NCI-H128 (cell line): ENCODE measurements at regions not wholly inside any gene's neighbourhood (a gene's known extent, or its start where the extent isn't known, plus 50 kb on each side); places are given as distances from the start of the nearest gene placed in this dataset.

Experiments used
- DNase-seq: peaks from one replicate; lab custom pipeline; 2025; ENCODE audit not compliant: unreplicated experiment; lab: John Stamatoyannopoulos, UW

DNA sequence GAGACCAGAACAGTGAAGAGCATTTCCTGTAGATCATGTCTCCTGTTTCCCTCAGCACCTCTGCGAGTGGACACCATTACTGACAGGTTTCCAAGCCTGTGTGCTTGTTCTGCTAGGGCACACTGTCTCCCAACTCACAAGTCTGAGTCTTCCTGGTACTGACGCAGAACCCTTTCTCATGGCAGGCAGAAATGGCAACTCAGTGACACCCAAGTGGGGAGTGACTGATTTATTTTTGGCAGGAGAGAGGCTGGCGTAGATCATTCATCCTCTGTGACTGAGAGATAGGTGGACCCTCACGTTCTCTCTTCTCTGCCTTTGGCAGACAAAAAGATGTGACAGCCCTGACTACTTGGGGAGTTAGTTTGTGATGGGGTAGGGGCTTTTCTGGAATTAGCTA lies 183.4 kb downstream of the RFC3 start:
- DNase-seq: no peak

DNA sequence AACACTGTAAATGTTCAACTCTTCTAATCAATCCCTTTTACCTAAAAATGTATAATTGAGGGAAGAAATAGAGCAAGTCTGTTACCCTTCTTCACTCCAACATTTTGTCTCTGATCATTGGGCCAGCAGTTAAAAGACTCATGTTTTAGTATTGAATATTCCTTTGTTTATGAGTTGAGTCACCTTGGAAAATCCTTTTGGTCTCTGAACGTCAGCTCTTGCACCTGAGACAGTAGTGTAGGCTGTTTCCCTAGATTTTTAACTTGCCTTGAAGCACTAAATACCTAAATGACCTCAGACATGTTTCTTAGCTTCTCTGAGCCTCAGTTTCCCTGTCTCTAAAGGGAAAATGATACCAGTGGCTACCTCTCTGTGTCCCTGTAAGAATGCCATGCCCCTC lies 184.2 kb downstream of the RFC3 start:
- no peak for DNase-seq

DNA sequence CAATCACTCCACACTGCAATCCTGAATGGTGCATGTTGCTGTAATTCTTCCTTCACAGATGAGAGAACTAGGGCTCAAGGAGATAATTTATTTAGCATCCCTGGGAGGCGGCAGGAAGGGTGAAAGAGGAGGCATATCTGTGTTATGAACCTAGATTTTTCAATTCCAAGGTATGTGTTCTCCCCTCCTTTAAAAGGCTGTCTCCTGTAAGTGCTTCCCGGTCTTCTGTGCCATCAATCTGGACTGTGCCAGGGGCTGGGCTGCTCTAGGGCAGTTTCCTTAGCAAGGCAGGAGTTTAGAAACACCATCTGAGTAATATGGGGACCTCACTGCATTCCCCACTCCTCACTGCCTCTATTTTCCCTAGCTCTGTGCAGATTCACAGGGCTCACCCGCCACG lies 185.0 kb downstream of the RFC3 start:
- no peak for DNase-seq

DNA sequence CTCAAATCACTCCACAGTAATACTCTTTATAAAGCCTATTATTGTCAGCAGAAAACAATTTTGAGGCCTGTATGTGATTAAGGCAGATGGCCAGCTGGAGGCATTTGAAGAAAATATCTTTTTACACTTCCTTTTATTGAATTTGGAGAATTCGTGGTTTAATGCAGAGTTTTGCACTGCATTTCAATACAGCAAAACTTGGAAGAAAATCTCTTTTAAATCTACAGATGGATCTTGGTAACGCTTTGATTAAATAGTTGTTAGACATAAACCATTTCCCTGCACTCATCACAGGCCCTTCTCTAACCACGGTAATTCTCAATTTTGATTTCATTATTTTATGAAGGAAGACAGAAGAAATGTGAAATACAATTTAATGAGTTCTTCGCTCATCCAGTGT lies 185.7 kb downstream of the RFC3 start:
- DNase-seq: no peak

DNA sequence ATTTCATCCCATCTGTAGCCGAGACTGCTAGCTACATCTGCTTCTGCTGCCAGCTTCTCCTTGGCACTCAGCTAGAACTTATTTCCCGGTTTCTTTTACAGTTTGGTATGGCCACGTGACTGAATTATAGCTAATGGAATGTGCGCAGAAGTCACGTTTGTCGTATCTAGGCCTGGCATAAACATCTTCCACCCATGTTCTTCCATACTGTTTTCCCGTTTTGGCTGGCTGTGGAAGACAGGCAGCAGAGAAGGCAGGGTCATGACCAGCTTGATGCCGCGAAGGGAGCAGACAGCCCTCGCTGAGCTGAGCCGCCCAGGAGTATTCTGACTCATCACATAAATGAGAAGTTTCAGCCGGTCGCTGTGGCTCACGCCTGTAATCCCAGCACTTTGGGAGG lies 186.7 kb downstream of the RFC3 start:
- no peak for DNase-seq

DNA sequence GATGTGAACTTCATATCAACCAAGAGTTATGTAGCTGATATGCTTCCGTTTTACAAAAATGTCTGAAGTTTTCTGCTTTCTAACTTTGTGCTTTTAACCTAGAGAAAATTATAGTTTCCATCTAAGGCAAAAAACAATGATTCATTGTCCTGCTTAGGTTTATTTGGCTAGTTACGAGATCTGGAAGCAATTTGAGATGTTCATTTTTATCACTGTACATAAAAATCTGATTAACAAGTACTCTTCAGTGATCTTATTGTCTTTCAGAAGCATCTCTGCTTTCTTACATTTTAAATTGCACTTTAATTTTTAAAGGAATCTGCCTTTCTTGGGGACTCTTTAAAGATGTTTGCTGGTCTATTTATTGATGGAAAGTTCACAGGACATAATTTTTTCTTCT lies 188.1 kb downstream of the RFC3 start:
- DNase-seq: no peak

GRCh38 chr13:34011552-34012085 lies 193.7 kb downstream of the RFC3 start:
- no peak for DNase-seq

DNA sequence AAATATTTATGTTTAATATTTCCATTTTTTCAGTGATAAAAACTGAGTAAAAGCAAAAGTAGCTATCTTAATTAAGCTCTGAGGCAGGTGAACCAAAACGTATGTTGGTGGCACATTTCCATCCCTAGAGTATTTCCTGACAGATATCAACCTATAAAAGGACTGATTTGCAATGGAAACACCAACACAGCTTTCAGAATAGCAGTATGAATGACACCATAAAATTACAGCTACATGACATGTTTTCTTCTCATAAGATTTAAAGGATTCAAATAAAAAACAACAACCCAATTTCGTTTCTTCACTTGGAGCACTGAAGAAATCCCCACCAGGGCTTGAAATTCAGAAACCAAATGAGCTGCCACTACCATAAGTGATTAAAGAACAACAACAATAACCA lies 194.4 kb downstream of the RFC3 start:
- DNase-seq: no peak

- DNase-seq: no peak
Observed at GRCh38 chr13:34013061-34013460, 195.1 kb downstream of the RFC3 start.

- DNase-seq: no peak
Observed at GRCh38 chr13:34017231-34017630, 199.3 kb downstream of the RFC3 start.

DNA sequence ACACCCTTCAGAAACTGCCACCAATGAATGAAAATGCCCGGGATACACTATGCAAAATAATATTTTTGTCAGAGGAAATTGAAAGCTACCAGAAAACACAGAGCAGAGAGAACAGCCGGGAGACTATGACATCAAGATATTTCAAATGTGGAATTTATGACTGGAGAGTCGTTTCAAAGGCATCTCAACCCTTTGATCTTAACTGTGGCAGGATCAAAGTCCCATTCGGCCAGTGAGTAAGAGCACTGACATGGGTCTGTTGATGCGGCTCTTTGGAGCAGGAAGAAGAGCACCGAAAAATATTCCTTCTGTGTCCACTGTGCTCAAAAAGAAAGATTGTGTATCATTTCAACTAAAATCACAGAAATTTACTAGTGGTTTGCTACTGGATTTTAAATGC lies 201.9 kb downstream of the RFC3 start:
- DNase-seq: no peak

DNA sequence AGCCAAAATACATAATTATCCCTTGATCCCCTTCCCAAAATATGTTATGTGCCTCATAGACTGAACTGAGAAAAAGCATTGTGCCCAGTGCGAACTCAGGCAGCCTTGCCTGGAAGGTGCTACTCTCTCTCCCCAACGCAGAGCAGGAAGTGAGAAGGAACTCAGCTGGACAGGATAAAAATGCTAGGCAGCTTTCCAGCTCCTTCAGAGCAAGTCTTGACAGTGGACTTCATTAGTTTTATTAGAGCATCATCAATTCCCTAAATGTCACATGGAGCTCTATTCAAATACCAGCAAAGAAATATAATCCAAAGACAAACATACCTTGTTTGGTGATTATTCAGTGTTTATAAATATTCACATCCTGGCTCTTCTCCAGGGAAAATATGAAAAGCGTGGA lies 202.4 kb downstream of the RFC3 start:
- no peak for DNase-seq

DNA sequence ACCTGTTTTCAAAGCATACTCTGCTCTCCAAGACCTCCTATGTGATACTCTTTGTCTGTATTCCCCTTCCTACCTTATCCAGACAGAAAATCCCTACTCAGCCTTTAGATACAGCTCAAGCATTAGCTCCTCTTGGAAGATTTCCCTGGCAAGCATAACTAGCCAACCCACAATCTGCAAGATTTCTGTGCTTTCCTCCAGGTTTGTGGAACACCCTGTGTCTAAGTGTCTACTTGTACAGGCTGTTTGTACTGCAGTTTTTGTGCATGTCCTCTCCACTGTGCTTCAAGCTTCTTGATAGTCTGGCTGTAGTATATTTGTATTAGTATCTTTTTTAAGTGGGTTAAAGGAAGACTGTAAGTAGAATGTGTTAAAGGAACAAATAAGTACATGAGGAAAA lies 203.7 kb downstream of the RFC3 start:
- no peak for DNase-seq

GRCh38 chr13:34025746-34026145 lies 207.8 kb downstream of the RFC3 start:
- no peak for DNase-seq

DNA sequence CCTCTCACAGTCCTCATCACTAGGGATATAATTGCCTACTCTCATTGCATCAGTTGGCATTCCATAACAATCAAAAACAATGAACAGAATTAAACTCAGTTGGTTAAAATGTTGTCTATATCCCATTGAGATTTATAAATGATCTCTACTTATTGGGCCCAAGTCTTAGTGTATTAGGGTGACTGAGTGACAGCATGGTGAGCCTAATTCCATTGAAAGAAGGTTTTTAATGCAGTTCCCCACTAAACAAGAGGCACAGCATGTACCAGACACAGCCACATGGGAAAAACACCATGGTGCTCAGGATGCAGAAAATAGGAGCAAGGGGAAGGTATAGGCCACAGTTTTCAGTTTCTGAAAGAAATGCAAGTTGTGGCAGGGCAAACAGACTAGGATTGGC lies 208.4 kb downstream of the RFC3 start:
- DNase-seq: no peak

GRCh38 chr13:34028496-34029442 lies 210.8 kb downstream of the RFC3 start:
- DNase-seq: no peak

DNA sequence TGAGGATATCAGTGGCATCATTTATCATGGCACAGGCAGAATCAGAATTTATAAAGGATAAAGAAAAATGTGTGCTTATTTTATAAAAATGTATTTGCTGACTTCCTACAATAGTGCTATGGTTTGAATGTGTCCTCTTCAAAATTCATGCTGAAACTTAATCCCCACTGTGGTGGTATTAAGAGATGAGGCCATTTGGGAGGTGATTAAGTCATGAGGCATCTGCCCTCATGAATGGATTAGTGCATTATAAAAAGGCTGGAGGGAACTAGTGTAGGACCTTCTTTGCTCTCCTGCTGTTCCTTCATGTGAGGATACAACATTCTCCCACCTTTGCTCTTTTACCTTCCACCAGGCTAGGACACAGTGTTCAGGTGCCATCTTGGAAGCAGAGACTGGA lies 212.8 kb downstream of the RFC3 start:
- DNase-seq: no peak

GRCh38 chr13:34031610-34032009 lies 213.7 kb downstream of the RFC3 start:
- no peak for DNase-seq

DNA sequence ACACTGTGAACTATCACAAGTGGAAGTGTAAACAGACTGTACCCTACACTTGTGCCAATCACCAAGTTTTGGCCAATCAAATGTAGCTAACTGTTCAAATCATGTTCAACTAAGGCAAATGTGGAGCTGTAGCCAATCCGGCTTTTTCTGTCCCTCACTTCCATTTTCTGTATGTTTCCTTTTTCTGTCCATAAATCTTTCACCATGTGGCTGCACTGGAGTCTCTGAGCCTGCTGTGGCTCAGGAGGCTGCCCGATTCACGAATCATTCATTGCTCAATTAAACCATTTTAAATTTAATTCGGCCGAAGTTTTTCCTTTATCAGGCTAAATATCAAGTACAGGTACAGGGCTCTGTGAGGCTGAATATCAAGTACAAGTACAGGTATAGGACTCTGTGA lies 216.5 kb downstream of the RFC3 start:
- no peak for DNase-seq

DNA sequence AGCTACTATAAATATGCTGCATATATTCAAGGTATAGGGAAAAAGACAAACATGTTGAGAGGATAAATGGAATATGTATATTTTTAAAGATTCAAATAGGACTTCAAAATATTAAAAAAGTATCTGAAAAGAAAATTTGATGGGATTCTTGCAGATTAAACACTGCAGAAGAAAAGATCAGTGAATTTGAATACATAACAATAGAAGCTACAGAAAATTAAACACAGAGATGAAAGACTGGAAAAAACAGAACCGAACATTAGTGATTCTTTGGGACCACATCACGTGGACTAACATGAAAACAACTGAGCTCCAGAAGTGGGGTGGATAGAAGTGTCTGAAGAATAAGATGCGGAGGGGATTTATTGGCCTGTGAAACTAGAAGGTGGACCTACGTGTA lies 217.2 kb downstream of the RFC3 start:
- DNase-seq: no peak

GRCh38 chr13:34035676-34036325 lies 217.9 kb downstream of the RFC3 start:
- no peak for DNase-seq
